Memory B cell (primary cell): ENCODE measurements at regions not wholly inside any gene's neighbourhood (a gene's known extent, or its start where the extent isn't known, plus 50 kb on each side); places are given as distances from the start of the nearest gene placed in this dataset.

Source experiments
- ATAC-seq: fragments of 150-1000 bp; cut with Tn5 transposase; 2 replicates; pipeline ENCODE4 v1.10.0; 2021; ENCODE audit warnings: low read depth, mild to moderate bottlenecking, moderate library complexity
- DNase-seq, 2 donors: peaks; one replicate each; pipeline ENCODE4 v3.0.0; 2022; ENCODE audit warnings: low spot score in 2 of 2
- H3K27ac Mint-ChIP-seq: one replicate; pipeline ENCODE4 v1.8.0; 2022; ENCODE audit warnings: mild to moderate bottlenecking, moderate library complexity, mixed read lengths
- H3K27me3 Mint-ChIP-seq: one replicate; pipeline ENCODE4 v1.8.0; 2022; ENCODE audit warnings: mixed read lengths
- H3K36me3 Mint-ChIP-seq: one replicate; pipeline ENCODE4 v1.8.0; 2022; ENCODE audit warnings: mild to moderate bottlenecking, mixed read lengths
- H3K4me1 Mint-ChIP-seq: one replicate; pipeline ENCODE4 v1.8.0; 2022; ENCODE audit warnings: mixed read lengths
- H3K4me3 Mint-ChIP-seq: one replicate; pipeline ENCODE4 v1.8.0; 2022; ENCODE audit warnings: mild to moderate bottlenecking, moderate library complexity, mixed read lengths
- H3K9me3 Mint-ChIP-seq: one replicate; pipeline ENCODE4 v1.8.0; 2022; ENCODE audit warnings: mixed read lengths

- DNase-seq = no peak
- ATAC-seq = no peak
- Mint-ChIP-seq H3K9me3 (no peaks in the 10 kb centered on the region), H3K4me1 (no peaks in the 10 kb centered on the region), H3K36me3 (no peaks in the 10 kb centered on the region), H3K4me3 (no peak overlapping the region), H3K27ac (no peak overlapping the region), H3K27me3 (no peaks in the 10 kb centered on the region)
Observed at GRCh38 chr4:174038481-174038880, 245.0 kb downstream of the FBXO8 start.

GRCh38 chr4:174037631-174038030 is 245.8 kb downstream of the FBXO8 start:
- no peaks in the 10 kb centered on the region for H3K9me3 Mint-ChIP-seq
- no peak overlapping the region for H3K27ac Mint-ChIP-seq
- no peak overlapping the region for H3K4me3 Mint-ChIP-seq
- ATAC-seq = no peak
- H3K27me3 Mint-ChIP-seq = no peaks in the 10 kb centered on the region
- no peak for DNase-seq
- H3K4me1 Mint-ChIP-seq = no peaks in the 10 kb centered on the region
- H3K36me3 Mint-ChIP-seq = no peaks in the 10 kb centered on the region

GRCh38 chr4:174037049-174037448 is 246.4 kb downstream of the FBXO8 start:
- Mint-ChIP-seq H3K27ac (no peak overlapping the region), H3K9me3 (no peaks in the 10 kb centered on the region), H3K36me3 (no peaks in the 10 kb centered on the region), H3K4me1 (no peaks in the 10 kb centered on the region), H3K27me3 (no peaks in the 10 kb centered on the region), H3K4me3 (no peak overlapping the region)
- ATAC-seq = no peak
- no peak for DNase-seq

GRCh38 chr4:174036576-174036975 is 246.9 kb downstream of the FBXO8 start:
- ATAC-seq (no peak), DNase-seq (no peak)
- Mint-ChIP-seq H3K4me1 (no peaks in the 10 kb centered on the region), H3K27me3 (no peaks in the 10 kb centered on the region), H3K27ac (no peak overlapping the region), H3K9me3 (no peaks in the 10 kb centered on the region), H3K4me3 (no peak overlapping the region), H3K36me3 (no peaks in the 10 kb centered on the region)

- Mint-ChIP-seq H3K9me3 (no peaks in the 10 kb centered on the region), H3K27me3 (no peaks in the 10 kb centered on the region), H3K4me1 (no peaks in the 10 kb centered on the region), H3K4me3 (no peak overlapping the region), H3K27ac (no peak overlapping the region), H3K36me3 (no peaks in the 10 kb centered on the region)
- no peak for ATAC-seq
- no peak for DNase-seq
Observed at GRCh38 chr4:174036111-174036510, 247.4 kb downstream of the FBXO8 start.

GRCh38 chr4:174023641-174024040 is 259.8 kb downstream of the FBXO8 start:
- H3K9me3 Mint-ChIP-seq = no peaks in the 10 kb centered on the region
- DNase-seq (no peak), ATAC-seq (no peak)
- H3K4me3 Mint-ChIP-seq = no peak overlapping the region
- peaks cover 2% of the 10 kb centered on the region for H3K27me3 Mint-ChIP-seq
- no peaks in the 10 kb centered on the region for H3K36me3 Mint-ChIP-seq
- no peaks in the 10 kb centered on the region for H3K4me1 Mint-ChIP-seq
- H3K27ac Mint-ChIP-seq = no peak overlapping the region

- Mint-ChIP-seq H3K27me3 (no peaks in the 10 kb centered on the region), H3K4me3 (no peak overlapping the region), H3K4me1 (no peaks in the 10 kb centered on the region), H3K27ac (no peak overlapping the region), H3K36me3 (no peaks in the 10 kb centered on the region), H3K9me3 (no peaks in the 10 kb centered on the region)
- ATAC-seq = no peak
- DNase-seq = no peak
Observed at GRCh38 chr4:174018236-174018635, 265.2 kb downstream of the FBXO8 start.

GRCh38 chr4:174016251-174016650 is 267.2 kb downstream of the FBXO8 start:
- no peak overlapping the region for H3K4me3 Mint-ChIP-seq
- H3K27ac Mint-ChIP-seq = no peak overlapping the region
- no peaks in the 10 kb centered on the region for H3K4me1 Mint-ChIP-seq
- no peaks in the 10 kb centered on the region for H3K27me3 Mint-ChIP-seq
- DNase-seq (no peak), ATAC-seq (no peak)
- H3K36me3 Mint-ChIP-seq = no peaks in the 10 kb centered on the region
- H3K9me3 Mint-ChIP-seq = no peaks in the 10 kb centered on the region

- Mint-ChIP-seq H3K9me3 (no peaks in the 10 kb centered on the region), H3K27me3 (no peaks in the 10 kb centered on the region), H3K36me3 (no peaks in the 10 kb centered on the region), H3K4me1 (no peaks in the 10 kb centered on the region), H3K4me3 (no peak overlapping the region), H3K27ac (no peak overlapping the region)
- no peak for DNase-seq
- ATAC-seq = no peak
Observed at GRCh38 chr4:174012886-174013259, 270.6 kb downstream of the FBXO8 start.

GRCh38 chr4:174012135-174012885 is 271.2 kb downstream of the FBXO8 start:
- Mint-ChIP-seq H3K4me3 (no peak overlapping the region), H3K9me3 (no peaks in the 10 kb centered on the region), H3K27me3 (no peaks in the 10 kb centered on the region), H3K27ac (no peak overlapping the region), H3K36me3 (no peaks in the 10 kb centered on the region), H3K4me1 (no peaks in the 10 kb centered on the region)
- ATAC-seq (no peak), DNase-seq (no peak)

- H3K4me1 Mint-ChIP-seq = peaks cover 2% of the 10 kb centered on the region
- DNase-seq (no peak), ATAC-seq (no peak)
- no peak overlapping the region for H3K27ac Mint-ChIP-seq
- H3K4me3 Mint-ChIP-seq = no peak overlapping the region
- no peaks in the 10 kb centered on the region for H3K9me3 Mint-ChIP-seq
- no peaks in the 10 kb centered on the region for H3K36me3 Mint-ChIP-seq
- no peaks in the 10 kb centered on the region for H3K27me3 Mint-ChIP-seq
Observed at GRCh38 chr4:174010547-174010946, 272.9 kb downstream of the FBXO8 start.

GRCh38 chr4:174009686-174010451 is 273.6 kb downstream of the FBXO8 start:
- no peak overlapping the region for H3K27ac Mint-ChIP-seq
- DNase-seq = no peak
- ATAC-seq = no peak
- H3K27me3 Mint-ChIP-seq = no peaks in the 10 kb centered on the region
- H3K4me3 Mint-ChIP-seq = no peak overlapping the region
- H3K36me3 Mint-ChIP-seq = no peaks in the 10 kb centered on the region
- peaks cover 2% of the 10 kb centered on the region for H3K4me1 Mint-ChIP-seq
- no peaks in the 10 kb centered on the region for H3K9me3 Mint-ChIP-seq

- no peak overlapping the region for H3K27ac Mint-ChIP-seq
- no peaks in the 10 kb centered on the region for H3K36me3 Mint-ChIP-seq
- no peak overlapping the region for H3K4me3 Mint-ChIP-seq
- H3K4me1 Mint-ChIP-seq = peaks cover 2% of the 10 kb centered on the region
- no peak for ATAC-seq
- no peak for DNase-seq
- no peaks in the 10 kb centered on the region for H3K27me3 Mint-ChIP-seq
- peaks cover 2% of the 10 kb centered on the region for H3K9me3 Mint-ChIP-seq
Observed at GRCh38 chr4:174005422-174005821, 278.0 kb downstream of the FBXO8 start.

- Mint-ChIP-seq H3K9me3 (peaks cover 4% of the 10 kb centered on the region), H3K36me3 (no peaks in the 10 kb centered on the region), H3K27ac (no peak overlapping the region), H3K4me3 (no peak overlapping the region), H3K4me1 (no peaks in the 10 kb centered on the region), H3K27me3 (no peaks in the 10 kb centered on the region)
- ATAC-seq = no peak
- no peak for DNase-seq
Observed at GRCh38 chr4:173998471-173999144, 284.9 kb downstream of the FBXO8 start.
